HT1080 (cell line): ENCODE measurements at regions not wholly inside any gene's neighbourhood (a gene's known extent, or its start where the extent isn't known, plus 50 kb on each side); places are given as distances from the start of the nearest gene placed in this dataset.

Experiments used
- DNase-seq: peaks from one replicate; pipeline ENCODE4 v3.0.0-alpha.2; 2015; ENCODE audit warnings: low read depth

DNA sequence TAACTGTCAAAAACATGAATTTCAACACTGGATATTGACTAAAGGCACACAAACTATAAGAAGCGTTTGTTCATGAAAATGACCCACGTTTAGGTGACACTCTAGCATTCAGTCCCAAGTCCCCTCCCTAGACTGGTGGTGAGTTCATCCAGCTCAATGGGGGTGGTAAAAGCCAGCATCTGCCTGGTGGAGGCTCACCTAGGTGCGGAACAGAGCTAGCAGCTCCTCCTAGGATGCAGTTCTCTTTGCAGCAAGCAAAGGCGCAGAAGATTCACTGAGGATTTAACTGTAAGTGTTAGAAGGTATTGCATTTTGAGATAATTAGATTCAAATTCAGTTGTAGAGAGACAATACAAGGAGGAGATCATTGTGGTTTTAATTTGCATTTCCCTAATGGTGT lies 87.6 kb downstream of the VSTM2A start:
- no peak for DNase-seq

DNA sequence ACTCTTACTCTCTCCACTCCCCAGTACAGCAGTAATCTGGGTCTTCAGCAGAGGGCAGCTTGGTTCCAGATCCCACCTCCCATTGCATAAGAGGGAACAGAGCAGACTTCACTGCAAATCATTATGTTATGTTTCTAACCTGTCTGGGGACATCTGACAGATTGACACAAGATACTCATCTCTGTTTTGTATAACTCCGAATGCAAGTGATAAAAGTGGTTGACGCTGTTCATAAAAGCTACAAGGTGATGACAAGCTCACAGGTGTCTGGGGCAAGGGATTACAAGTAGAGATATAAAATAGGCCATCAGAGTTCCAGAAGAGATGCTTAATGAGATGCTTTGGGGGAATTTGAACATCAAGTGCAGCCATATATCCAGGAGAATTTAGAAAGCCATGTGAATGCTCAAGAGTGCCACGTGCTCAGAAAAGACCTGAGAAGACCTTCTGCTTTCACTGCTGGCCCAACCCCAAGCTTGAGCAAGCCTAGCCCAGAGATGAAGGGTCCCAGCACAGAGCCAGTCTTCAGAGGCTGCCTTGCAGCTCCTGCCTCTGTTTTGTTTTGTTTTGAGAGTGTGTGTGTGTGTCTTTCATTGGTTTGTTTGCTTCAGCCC lies 80.6 kb downstream of the VSTM2A start:
- no peak for DNase-seq
